ENCODE measurements at regions not wholly inside any gene's neighbourhood (a gene's known extent, or its start where the extent isn't known, plus 50 kb on each side); places are given as distances from the start of the nearest gene placed in this dataset.
"Not testable (repeated sequence)": the region's sequence is repeated elsewhere in the genome, so short reads cannot be mapped to it uniquely, and the experiment has no call there.

DNA sequence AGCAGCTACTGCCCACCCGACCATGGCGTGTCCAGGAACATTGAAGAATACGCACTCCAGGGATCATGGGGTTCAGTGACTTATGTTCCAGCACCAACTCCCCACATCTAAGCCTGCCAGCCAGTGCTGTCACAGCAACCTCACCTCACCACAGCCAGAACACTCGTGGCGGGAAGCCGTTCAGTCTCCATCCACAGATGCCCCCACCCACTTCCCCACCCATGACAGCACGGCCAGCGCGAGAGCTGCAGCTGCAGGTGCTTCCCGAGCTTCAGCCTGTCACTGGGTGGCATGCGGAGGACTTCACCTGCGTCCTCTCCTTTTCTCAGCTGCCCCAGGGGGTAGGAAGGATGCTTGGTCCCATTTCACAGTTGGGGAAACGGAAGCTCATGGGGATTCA is 50.3 kb downstream of the RBFOX3 start:
- DNase-seq = no peak

DNA sequence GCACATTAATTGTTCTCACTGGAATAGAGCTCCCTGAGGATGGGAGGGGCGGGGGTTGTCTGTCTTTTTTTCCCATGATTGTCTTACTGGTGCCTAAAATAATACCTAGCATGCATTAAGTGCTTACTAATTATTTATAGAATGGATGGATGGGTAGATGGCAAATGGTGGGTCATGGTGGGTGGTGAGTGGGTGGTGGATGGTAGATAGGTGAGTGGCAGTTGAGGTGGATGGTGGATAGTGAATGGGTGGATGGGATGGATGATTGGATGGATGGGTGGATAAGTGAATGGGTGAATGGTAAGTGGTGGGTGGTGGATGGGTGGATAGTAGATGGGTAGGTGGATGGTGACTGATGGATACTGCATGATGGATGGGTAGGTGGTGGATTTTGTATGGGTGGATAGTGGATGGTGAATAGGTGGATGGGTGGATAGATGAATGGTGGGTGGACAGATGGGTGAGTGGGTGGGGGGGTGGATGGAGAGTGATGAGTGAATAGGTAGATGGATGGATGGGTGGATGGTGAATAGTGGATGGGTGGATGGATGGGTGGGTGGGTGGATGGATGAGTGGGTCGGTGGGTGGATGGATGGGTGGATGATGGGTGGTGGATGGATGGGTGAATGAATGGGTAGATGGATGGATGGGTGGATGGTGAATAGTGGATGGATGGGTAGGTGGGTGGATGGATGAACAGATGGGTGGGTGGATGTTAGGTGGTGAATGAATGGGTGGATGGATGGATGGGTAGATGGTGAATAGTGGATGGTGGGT is 51.6 kb downstream of the RBFOX3 start:
- no peak for DNase-seq

DNA sequence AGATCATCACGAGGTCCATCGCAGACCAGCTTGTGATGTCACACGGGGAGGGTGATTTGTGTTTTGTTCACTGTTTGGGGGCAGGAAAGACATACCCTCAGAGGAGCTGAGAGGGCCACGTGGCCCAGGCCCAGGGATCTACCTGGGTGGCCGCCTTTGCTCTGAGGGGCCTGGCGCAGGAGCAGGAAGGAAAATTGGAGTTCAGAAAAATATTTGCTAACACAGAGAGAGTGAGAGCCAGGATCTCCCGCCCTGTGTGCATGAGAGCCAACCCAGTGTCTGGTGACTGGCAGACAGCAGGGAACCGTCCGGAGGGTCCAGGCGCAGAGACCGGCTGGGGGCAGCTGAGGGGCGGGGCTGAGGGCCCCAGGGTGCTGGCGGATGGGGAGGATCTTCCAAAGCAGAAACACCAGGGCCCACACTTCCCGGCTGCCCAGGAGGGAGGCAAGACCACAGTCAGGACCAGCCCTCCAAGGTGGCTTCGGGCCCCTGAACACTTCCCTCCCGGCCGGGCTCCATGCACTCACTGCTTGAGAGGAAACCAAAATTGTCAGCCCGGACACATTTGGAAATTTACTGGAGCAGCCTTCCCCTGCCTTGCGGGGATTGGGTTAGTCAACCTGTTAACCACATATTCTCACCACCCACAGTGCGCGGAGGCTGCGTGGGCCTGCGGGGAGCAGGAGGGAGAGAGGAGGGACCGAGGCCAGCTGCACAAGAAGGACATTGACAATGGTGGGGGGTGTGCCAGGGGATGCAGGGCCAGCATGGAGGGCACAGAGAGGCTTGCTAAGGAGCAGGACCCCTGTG is 52.6 kb downstream of the RBFOX3 start:
- no peak for DNase-seq

DNA sequence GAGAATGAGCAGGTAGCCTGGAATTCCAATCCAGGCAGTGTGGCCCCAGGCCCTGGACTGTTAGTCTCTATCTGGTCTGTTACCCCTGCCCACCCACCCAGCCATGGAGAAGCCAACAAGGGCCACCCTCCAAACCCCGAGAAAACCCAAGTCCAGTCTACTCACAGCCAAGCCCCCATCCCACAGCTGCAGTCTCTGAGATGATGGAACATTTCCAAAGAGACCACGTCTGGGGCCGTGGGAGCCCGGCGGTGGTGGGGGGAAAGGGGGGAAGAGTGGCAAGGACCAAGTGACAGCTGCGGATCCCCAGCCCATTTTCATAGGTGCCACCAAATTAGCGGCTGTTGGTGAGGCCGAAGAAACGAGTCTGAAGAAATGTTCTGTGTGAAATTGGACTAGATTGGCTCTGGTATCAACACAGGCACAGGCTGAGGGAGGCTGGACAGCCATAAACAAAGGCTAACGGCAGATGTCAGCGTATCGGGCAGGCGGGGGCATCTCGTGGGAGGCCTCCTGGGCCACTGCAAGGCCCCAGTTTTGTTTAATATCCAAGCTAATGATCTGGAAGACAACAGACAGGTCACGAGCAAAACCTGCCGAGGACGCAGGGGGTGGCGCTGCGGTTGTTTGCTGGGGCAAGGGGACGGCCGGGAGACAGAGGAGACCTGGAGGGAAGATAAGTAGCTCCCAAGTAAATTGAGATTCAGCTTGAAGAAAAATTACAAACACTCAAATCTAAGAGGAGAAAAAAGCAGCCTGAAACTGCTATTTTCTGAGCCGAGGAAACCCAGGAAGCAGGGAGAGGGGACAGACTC is 53.4 kb downstream of the RBFOX3 start:
- no peak for DNase-seq

DNA sequence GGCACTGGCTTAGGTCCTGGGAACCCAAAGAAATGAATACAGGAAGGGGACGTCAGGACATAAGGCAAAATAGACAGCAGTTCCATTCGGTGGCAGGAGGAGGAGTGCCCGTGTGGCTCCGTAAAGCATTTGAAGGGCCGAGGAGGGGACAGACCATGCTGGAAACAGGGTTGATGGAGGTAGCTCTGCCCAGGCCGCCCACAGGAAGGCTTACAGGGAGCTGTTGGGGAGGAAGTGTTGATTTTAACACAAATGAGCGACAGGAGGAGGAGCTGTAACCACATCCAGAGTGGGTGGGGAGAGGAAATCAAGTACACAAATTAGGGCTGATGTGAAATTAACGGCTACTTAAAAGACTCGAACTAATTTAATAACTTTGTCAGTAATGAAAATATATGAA is 54.6 kb downstream of the RBFOX3 start:
- no peak for DNase-seq

DNA sequence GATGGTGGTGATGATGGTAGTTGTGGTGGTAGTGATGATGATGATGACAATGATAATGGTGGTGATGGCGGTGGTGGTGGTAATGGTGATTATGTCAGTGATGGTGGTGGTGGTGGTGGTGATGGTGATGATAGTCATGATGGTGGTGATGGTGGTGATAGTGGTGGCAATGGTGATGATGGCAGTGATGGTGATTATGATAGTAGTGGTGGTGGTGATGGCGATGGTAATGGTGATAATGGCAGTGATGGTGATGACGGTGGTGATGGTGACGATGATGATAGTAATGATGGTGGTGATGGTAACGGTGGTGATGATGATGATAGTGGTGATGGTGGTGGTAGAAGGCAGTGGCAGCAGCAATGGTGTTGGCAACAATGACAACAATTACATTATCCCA is 55.3 kb downstream of the RBFOX3 start:
- DNase-seq = no peak

DNA sequence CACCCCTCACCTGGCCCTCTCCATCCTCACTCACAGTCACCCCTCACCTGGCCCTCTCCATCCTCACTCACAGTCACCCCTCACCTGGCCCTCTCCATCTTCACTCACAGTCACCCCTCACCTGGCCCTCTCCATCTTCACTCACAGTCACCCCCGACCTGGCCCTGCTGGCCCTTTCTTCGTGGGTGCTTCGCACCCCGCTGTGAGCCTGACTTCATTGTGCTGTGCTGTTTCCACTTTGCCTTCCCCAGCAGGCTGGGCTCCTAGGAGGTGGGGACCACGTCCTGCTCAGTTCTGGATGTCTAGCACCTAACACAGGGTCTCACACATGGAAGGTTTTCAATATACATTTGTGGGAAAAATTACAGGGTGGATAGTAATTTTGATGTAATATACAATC is 56.5 kb downstream of the RBFOX3 start:
- not testable (repeated sequence) for DNase-seq

DNA sequence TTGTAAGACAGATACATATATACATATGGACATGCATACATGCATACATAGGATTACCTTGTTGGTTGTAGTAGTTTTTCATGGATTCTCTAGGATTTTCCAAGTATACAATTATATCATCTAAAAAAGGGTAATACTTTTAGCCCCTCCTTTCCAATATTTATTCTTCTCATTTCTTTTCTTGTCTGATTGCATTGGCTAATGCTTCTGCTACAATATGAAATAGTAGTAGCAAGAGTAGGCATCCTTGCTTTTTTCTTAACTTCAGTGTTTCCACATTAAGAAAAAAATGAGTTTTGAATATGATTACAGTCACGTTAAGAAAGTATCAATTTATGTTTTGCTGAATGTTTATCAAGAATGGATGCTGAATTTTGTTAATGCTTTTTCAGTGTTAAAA is 58.0 kb downstream of the RBFOX3 start:
- no peak for DNase-seq

DNA sequence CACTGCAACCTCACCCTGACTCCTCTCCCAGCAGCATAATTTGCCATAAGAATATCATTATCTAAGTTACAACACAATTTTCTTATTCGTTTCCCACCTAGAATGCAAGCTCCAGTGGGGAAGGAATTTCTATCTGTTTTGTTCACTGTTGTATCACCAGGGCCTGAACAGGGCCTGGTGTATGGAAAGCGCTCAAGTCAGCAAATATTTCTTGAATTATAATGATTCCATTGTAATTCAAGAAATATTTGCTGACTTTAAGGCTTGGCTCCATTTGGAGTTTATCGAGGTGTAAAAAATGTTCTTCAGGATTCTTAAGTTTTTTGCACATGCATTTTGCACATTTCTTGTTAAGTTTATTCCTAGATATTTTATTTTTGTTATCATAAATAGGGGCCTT is 58.4 kb downstream of the RBFOX3 start:
- no peak for DNase-seq

DNA sequence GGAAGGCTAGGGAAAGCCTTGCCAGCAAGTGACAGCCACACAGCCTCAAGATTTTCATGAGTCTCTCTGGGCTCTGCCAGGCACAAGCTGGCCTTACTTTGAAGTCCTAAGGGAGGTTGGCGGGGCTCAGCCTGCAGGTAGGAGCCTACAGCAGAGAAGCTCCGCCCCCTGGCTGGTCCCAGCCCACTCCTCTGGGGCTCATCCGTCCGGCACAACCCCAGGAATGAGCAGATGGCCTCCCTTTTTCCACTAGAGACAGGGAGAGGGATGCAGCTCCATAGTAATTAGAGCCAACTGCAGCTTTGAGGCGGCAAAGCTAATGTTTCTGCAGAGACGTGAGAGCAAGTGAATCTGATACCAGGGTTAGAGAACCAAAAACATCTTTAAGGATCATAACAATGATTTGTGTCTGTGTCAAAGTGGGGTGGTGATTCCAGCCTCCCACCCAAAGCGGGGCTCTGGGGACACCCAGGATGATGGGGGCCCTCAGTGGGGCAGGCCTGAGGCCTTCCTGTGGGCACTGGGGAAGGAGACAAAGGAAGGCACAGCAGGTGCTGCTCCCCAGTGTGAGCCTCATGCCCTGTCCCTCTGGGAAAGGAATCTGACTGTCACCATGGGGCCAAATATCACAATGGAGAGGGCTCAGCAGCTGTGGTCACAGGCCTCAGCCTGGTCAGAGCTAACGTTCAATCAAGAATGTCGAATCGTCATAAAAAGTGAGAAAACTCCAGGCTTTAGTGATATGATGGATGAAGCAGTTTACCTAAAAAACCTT is 61.5 kb downstream of the RBFOX3 start:
- DNase-seq = no peak

DNA sequence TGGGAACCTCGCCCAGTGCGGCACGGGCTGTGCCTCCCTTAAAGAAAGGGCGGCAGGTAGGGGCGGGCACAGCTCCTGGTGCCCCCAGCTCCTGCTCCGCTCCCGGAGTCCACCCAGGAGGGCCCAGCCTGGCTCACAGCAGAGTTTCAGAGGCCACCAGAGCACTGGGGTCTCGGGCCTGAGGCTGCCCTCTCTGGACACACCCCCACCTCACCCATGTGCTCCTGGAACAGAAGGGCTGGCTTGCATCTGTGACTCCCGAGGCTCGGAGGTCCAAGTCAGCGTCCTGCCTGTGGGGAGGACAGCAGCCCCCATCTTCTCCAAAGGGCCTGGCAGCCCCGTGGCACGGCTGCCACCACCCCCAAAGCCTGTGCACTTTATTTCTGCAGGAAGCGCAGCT is 62.7 kb downstream of the RBFOX3 start:
- no peak for DNase-seq

DNA sequence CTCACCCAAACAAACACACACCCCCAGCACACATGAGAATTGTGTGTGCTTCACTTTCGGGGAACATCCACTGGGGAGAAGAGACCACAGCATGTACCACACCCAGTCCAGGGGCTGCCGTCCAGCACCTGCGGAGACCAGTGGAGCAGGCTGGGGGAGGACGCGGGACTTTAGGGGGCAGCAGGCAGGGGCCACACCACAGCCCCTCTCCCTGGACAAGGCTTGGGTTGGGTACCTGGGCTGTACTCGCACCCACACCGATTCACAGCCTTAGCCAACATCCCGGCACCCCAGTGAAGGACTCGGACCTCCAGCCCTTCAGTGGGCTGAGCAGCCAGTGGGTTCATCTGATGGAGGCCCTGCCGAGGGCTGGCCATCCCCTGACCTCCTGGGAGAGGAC is 63.3 kb downstream of the RBFOX3 start:
- no peak for DNase-seq

DNA sequence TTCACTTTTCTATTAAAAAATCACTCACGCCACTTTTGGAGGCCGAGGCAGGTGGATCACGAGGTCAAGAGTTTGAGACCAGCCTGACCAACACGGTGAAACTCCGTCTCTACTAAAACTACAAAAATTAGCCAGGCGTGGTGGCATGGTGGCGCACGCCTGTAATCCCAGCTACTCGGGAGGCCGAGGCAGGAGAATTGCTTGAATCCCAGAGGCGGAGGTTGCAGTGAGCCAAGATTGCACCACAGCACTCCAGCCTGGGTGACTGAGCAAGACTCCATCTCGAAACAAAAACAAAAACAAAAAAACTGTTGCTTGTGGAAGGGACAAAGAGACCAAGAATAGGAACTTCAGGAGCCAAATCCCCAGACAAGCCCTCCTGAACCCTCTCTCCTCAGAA is 63.7 kb downstream of the RBFOX3 start:
- not testable (repeated sequence) for DNase-seq

DNA sequence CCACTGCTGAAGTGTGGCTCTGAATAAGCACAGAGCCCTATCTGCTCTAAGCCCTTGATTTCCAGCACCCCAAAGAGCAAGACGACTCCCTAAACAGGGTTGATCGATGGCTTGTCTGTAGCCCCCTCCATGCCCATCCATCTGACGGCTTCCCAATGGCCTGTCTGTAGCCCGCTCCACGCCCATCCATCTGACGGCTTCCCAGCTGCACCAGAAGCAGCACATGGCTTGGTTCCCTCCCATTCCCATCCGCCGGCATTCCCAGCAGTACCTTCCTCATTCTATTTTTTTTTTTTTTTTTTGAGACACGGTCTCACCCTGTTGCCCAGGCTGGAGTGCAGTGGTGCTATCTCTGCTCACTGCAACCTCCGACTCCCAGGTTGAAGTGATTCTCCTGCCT is 64.5 kb downstream of the RBFOX3 start:
- DNase-seq = no peak

DNA sequence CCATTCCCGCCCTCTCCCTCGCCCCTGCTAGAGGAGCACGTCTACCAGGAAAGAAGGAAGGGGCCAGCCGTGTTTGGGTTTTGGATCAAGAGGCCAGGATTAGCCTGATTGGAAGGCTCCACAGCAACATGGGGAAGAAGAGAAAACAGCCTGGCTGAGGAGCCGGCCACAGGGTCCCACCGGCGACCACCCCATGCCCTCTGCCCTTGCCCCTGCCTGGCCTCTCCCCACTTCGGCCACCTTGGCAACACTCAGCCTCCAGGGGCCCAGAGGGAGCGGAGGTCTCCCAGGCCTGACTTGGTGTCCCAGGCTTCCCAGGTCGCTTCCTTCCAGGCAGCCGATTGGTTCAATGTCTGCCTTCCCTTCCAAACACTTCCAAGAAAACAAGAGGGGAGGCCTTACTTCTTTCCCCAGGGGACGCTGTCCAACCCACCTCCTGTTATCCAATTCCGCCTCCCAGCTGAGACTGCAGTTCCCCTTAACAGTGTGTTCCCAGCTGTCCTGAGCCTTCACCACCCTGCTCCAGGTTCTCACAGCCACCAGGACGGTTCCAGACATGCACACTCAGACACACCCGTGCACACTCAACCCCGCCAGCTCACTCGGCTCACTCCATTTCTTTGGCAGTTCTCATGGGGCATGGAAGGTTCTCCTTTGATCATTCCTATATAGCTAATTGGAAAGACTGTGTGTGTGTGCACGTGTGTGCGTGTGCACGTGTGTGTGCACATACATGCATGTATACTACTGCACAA is 65.4 kb downstream of the RBFOX3 start:
- DNase-seq = no peak

DNA sequence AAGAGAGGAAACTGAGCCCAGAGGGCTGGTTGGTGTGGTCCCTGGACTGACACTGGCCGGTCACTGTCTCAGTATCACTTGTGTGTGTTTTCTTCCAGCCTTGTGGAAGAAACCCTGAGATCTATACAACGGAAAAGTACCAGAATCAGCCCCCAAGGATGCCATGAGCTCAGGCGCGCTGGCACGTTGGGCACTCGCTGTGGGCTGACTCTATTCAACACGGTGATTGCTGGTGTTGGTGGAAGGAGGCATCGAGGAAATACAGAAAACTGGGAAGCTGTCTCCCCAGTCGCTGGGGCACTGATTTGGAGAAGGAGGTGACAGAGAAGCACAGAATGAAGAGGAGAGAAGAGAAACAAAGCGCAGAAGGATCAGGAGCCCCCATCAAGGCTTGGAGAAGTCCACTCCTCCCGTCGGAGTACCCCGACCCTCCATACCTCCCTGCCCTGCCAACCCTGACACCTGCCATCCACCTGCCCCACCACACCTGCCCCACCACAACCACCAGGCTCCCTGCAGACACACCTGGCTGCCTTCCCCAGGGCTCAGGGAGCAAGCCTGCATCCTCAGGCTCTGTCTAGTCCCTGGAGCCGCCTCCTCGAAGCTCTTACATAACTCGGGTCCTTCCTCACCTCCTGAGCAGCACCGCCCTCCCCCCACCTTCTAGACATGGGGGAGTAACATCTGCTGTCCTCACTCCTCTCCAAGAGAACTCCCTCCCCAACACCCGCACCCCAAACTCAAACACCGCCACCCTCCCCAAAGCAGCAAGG is 66.5 kb downstream of the RBFOX3 start:
- no peak for DNase-seq

DNA sequence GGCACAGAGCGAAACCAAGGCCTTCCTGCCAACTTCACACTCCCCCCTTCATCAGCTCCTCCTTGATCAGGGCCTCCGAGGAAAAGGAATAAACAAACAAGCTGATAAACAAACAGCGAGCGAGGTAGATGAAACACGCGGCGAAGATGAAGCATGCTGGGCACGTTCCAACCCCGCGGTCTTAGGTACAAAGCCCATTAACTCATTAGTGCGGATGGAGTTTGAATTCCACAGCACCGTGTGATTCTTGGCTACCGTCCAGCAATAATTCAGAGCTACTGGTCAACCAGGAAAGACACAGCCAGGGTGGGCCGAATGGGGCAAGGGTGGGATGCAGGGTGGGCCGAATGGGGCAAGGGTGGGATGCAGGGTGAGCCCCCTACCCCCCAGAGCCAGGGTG is 67.3 kb downstream of the RBFOX3 start:
- DNase-seq = peak; percentile 4

DNA sequence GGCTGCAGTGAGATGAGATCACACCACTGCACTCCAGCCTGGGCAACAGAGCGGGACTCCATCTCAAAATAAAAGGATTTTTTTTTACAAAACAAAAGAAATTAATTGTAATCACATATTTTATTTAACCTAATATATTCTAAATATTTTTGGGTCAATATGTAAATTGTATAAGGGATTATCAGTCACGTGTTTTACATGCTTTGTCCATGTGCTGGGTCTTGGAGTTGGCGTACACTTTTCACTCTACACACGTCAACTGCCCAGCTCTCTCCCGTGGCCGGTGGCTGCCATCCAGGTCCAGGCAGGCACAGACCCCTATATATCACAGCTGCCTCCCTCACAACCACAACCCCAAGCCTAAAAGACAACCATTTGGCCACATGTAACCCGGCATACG is 68.1 kb downstream of the RBFOX3 start:
- DNase-seq = no peak

DNA sequence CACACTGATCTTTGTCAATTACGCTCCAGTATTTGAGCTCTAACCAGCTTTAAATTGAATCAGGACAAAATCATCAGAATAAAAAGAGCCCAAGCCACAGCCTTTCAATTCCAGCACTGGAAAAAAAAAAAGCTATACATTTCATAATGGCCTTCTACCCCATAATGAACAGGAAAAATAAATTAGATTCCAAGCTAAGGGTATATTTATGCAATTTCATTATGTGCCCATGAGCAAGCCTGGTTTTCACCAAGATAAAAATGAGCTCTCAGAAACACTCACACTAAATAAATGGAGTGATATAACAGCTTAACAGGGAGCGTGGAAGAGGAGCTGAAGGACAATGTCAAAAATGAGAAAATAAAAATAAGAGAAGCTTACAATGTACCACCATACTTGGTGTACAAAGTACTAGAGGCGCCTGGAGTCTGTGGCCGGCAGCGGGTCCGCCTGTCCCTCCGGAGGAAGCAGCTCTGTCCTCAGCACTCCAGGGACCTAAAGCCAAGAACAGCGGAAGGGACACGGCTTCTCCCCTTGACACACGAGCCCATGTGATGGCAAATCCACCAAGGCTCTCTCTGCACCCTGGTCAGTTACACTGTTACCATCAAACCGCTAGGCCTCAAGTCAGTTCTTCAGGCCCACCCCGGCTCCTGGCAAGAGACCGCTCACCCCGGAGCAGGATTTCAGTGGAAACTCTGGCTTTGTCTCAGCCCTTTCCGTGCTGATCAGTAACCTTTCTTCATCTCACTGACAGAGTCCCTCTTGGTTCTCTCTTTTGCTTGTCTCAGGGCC is 69.6 kb downstream of the RBFOX3 start:
- no peak for DNase-seq

DNA sequence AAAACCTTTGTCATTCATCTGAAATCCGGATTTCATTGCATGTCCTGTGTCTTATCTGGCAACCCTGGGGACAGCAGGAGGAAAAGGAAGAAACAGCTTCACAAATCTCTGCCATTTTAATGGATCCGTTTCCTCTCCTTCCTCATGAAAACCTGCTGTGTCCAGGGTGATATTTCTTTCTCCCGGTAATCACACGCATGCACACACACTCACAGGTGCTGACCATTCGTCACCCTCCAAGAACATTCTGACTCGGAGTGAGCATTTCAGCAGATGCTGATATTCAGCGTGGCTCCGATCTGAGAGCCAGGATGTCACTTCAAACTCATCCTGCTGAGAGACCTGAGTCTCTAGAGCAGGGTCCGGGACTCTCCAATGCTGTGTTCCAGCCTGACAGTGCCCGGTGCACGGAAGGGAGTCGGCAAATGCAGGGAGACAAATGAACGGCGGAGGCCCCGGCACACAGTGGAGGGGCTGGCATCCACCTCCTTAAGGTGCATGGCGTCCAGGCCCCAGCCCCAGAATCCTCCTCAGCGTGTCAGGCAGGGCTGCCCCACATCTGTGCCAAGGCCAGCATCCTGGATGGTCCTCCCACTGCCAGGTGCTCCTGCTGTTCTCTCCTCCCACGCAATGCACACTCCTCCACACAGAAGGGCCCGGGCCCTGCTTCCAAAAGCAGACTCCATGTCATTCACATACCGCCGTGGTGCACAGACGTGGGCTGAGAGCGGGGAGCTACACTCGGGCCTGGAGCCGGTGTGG is 70.7 kb downstream of the RBFOX3 start:
- no peak for DNase-seq
